GM21723 (cell line): ENCODE measurements at regions not wholly inside any gene's neighbourhood (a gene's known extent, or its start where the extent isn't known, plus 50 kb on each side); places are given as distances from the start of the nearest gene placed in this dataset.
"Not testable (repeated sequence)": the region's sequence is repeated elsewhere in the genome, so short reads cannot be mapped to it uniquely, and the experiment has no call there.

Experiments
- ATAC-seq: cut with Tn5 transposase; IDR thresholded peaks from one replicate; pipeline ENCODE4 v1.9.1; 2021; ENCODE audit warnings: mild to moderate bottlenecking, moderate library complexity; ENCODE audit not compliant: unreplicated experiment

DNA sequence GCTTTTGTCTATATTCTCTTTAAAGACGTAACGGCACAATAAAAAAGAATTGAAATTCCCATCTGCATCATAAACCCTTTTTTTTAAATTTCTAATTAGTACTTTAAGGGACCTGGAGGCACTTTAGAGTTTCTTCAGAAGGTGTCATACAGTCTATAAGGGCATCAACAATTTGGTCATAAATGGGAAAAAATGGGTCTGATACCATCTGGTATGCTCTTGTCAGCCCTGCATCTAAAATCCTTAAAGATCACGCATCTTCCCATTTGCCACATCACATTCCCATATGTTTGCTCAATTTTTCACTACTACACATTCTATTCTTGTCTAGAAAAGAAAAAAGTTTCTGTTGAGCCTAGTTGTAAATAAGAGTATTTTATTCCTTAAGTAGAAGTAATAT is 53.8 kb downstream of the COX7C start:
- no peak for ATAC-seq

DNA sequence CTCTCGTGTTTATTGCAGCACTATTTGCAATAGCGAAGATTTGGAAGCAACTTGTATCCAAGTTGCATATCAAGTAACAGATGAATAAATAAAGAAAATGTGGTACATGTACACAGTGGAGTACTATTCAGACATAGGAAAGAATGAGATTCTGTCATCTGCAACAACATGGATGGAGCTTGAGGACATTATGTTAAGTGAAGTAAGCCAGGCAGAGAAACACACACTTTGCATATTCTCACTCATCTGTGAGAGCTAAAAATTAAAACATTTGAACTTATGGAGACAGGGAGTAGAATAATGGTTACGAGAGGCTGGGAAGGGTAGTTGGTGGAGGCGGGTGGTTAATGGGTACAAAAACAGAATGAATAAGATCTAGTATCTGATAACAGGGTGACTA is 56.3 kb downstream of the COX7C start:
- ATAC-seq = no peak

DNA sequence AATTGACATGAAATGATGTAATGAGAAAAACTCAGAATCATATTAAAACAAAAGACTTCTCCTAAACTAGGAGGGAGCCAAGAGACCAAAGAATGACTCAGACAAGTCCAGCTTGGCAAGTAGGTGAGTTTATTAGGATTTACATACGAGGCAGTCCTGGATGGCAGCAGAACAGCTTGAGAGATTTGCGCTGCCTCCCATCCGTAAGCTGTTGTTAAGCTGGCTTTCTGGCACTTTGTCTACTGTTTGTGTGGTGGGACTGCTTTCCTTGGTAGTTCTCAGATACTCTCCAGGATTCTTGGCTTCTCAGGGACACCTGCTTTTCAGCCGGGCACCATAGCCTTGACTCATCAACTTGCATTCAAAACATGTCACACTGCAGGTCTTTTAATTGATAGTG is 57.6 kb downstream of the COX7C start:
- no peak for ATAC-seq

- peak; percentile 70 for ATAC-seq
These were observed 61.8 kb downstream of the COX7C start for GRCh38 chr5:86679529-86679928.

DNA sequence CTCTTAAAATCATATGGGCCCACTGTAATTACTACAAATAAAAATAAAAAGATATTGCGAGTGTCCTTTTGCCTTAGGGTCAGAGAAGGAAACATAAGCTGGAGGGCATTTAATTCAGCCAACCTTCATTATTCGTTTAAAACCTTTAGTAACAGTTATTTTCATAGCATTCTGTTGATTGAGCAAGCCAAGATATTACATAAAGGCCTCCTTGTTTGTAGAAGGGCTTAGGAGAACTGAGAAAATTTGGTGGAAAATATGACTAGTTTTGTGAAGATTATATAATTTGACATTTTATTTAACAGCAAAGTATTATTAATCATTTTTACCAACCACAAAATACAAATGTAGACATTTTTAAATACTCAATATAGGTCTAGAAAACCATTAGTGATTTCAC is 62.2 kb downstream of the COX7C start:
- ATAC-seq = no peak

GRCh38 chr5:86684222-86684621 is 66.5 kb downstream of the COX7C start:
- ATAC-seq = no peak

- ATAC-seq = no peak
These were observed 68.3 kb downstream of the COX7C start for GRCh38 chr5:86686046-86686445.

- ATAC-seq = no peak
These were observed 70.7 kb downstream of the COX7C start for GRCh38 chr5:86688406-86688805.

DNA sequence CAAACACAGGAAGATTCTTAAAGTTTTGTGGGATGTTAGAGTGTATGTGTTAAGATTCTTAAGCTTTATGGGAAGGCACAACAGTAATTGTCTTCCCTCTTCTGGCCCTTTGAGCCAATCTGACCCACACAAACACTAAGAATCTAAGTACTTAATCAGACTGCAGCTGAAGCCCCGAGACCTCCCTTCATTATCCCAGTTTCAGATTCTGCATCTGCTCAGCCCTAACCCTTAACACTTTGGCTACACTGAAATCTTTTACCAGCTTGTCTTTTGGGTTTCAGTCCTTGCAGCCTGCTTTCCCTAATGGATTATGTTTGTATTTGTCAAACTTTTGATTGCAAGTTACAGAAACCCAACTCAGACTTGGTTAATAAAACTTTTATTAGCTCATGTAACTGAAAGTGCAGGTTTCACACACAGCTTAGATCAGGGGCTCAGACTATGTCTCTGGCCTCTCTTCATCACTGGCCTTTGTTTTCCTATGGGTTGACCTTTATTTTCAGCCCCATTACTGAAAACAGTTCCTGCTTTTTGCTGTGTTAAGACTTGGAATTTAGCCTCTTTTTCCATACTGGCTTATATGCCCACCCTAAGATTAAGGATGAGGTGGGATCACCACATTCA is 71.5 kb downstream of the COX7C start:
- no peak for ATAC-seq

GRCh38 chr5:86709157-86709881 is 91.6 kb downstream of the COX7C start:
- ATAC-seq = no peak

GRCh38 chr5:86716121-86716520 is 98.4 kb downstream of the COX7C start:
- no peak for ATAC-seq

GRCh38 chr5:86731319-86732117 is 113.8 kb downstream of the COX7C start:
- ATAC-seq = not testable (repeated sequence)

- ATAC-seq = no peak
These were observed 117.6 kb downstream of the COX7C start for GRCh38 chr5:86735370-86735769.

DNA sequence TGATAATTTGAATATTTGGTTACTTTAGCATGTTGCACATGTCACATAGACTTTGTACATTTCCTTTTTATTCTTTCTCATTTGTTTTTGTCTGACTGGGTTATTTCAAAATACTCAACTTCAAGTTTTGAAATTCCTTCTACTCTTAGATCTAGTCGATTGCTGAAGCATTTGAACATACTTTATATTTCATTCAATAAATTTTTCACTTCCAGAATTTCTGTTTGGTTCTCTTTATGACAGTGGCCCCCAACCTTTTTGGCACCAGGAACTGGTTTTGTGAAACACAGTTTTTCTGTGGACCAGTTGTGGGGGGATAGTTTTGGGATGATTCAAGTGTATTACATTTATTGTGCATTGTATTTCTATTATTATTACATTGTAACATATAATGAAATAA is 119.8 kb downstream of the COX7C start:
- ATAC-seq = no peak

- ATAC-seq = no peak
These were observed 130.9 kb downstream of the COX7C start for GRCh38 chr5:86748538-86749105.

DNA sequence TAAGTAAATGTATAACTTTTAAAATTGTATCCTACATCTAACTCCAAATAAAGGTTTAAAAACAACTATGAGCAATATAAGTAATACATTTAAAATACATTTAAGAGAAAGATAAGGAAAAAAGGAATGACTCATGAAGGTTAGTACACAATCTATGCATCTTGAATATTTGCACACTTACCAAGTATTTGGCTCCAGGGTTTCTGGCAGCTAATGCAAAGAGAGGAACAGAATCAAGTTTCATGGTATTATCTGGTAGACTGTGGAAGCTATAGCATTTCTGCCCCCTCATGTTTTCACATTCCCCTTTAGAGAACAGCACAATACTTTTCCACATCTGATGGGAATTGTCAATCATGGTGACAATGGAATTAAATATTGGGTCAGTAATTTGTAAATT is 132.1 kb downstream of the COX7C start:
- no peak for ATAC-seq

GRCh38 chr5:86756839-86757238 is 139.1 kb downstream of the COX7C start:
- ATAC-seq = no peak

GRCh38 chr5:86757824-86758223 is 140.1 kb downstream of the COX7C start:
- no peak for ATAC-seq

DNA sequence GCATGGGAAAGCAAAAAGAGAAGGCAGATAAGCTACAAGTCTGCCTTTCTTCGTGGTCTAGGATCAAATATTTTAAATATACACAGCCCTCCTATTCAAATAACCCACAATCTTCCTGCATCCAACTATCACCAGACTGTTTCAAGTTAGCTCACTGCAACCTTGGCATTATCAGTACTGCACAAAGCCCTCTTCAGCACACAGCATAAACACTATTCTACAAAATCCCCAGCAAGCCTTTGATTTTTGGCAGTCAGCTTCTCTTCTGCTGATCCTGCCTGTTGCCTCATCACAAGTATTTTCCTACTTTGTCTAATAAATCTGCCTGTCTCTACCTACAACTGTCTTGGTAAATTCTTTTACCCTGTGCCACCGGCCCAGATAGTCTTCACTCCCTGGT is 142.9 kb downstream of the COX7C start:
- ATAC-seq = no peak

DNA sequence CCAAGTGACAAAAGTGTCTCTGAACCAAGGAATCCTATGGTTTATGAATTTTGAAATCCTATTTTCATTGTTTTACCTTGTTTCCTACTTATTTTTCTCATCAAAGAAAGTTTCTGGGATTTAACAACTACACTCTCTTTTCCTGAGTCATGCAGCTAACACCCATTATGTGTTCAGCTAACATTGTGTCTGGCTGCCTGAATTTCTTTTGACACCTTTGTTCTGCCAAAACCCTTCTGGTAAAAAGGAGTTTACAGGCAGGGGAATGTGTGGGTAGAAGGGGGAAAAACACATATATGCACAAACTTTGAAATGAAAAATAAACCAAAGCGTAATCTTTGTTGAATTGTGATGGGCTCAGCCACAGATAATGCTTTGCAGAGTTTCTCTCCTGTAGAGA is 146.2 kb downstream of the COX7C start:
- ATAC-seq = no peak

DNA sequence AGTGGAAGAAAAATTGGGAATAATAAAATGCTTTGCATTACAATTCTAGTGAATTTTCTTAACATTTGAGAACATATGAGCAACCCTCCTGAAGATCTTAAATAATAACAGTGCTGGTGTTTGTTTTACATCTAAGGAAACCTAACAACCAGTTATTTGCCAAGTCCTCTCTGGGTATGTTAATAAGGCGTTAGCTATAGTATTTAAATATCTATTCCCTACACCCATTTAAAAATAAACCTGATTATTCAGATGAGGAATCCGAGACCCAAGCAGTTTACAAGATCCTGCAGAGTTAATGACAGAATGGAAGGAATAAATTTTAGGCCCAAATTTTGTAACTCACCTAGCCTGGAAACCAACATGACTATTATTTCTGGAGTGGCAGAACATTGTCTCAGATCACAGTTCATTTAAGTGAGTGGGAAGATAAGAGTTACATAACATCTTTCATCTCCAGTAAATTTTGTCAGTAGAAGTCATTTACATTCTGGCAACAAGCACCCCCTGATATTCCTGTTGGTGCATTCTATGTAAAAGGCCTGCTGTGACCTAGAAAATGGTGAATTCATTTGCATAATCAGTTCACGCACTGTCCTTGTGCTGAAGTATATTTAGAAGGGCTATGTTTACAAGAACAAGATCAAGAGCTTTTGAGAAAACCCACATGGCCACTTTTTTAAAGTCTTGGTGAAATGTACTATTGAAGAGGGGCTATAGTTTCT is 148.2 kb downstream of the COX7C start:
- ATAC-seq = no peak
